Ectodermal cell (in vitro differentiated cells): ENCODE measurements at regions not wholly inside any gene's neighbourhood (a gene's known extent, or its start where the extent isn't known, plus 50 kb on each side); places are given as distances from the start of the nearest gene placed in this dataset.

ENCODE experiments used
- H3K27ac ChIP-seq: 2 replicates; pipeline ENCODE4 v1.7.0; 2013; ENCODE audit warnings: mild to moderate bottlenecking, low read depth, low read length; ENCODE audit not compliant: insufficient read depth, poor library complexity, severe bottlenecking
- H3K27me3 ChIP-seq: 2 replicates; pipeline ENCODE4 v1.7.0; 2013; ENCODE audit warnings: mild to moderate bottlenecking, low read length; ENCODE audit not compliant: insufficient read depth, control insufficient read depth, poor library complexity, severe bottlenecking
- H3K36me3 ChIP-seq: one replicate; pipeline ENCODE4 v1.7.0; 2013; ENCODE audit warnings: low read length; ENCODE audit not compliant: control insufficient read depth, insufficient read depth
- H3K4me1 ChIP-seq: one replicate; pipeline ENCODE4 v1.7.0; 2013; ENCODE audit warnings: low read length; ENCODE audit not compliant: control insufficient read depth, insufficient read depth
- H3K4me3 ChIP-seq: 2 replicates; pipeline ENCODE4 v1.7.0; 2013; ENCODE audit warnings: low read depth, low read length, control low read depth; ENCODE audit not compliant: insufficient read depth
- H3K9me3 ChIP-seq: 2 replicates; pipeline ENCODE4 v1.7.0; 2013; ENCODE audit warnings: mild to moderate bottlenecking, low read length, moderate library complexity; ENCODE audit not compliant: control insufficient read depth
- WGBS, 2 experiments: methylation state at CpG; one replicate each; pipeline ENCODE4 v1.1.7; 2013; ENCODE audit warnings: missing lambda C conversion rate in 2 of 2; 5-methylcytosine and 5-hydroxymethylcytosine counted together

GRCh38 chr1:191561276-191561675, 597.0 kb upstream of the RGS18 start:
- H3K4me3 ChIP-seq = no peak overlapping the region
- H3K9me3 ChIP-seq = no peaks in the 10 kb centered on the region
- H3K36me3 ChIP-seq = no peaks in the 10 kb centered on the region
- no peaks in the 10 kb centered on the region for H3K27me3 ChIP-seq
- no peak overlapping the region for H3K27ac ChIP-seq
- 71 to 72% methylated on average over 4 of the region's 4 CpGs for WGBS, 2 experiments
- no peaks in the 10 kb centered on the region for H3K4me1 ChIP-seq

GRCh38 chr1:191564275-191564674, 594.0 kb upstream of the RGS18 start:
- H3K36me3 ChIP-seq = no peaks in the 10 kb centered on the region
- no peaks in the 10 kb centered on the region for H3K9me3 ChIP-seq
- no peaks in the 10 kb centered on the region for H3K27me3 ChIP-seq
- 94 to 100% methylated on average over 2 of the region's 2 CpGs for WGBS, 2 experiments
- no peak overlapping the region for H3K27ac ChIP-seq
- no peaks in the 10 kb centered on the region for H3K4me1 ChIP-seq
- H3K4me3 ChIP-seq = no peak overlapping the region

GRCh38 chr1:191572479-191572878, 585.8 kb upstream of the RGS18 start:
- Histone ChIP-seq H3K27me3 (no peaks in the 10 kb centered on the region), H3K4me3 (no peak overlapping the region), H3K27ac (no peak overlapping the region), H3K36me3 (no peaks in the 10 kb centered on the region), H3K4me1 (no peaks in the 10 kb centered on the region), H3K9me3 (no peaks in the 10 kb centered on the region)

- Histone ChIP-seq H3K4me3 (no peak overlapping the region), H3K27me3 (no peaks in the 10 kb centered on the region), H3K4me1 (no peaks in the 10 kb centered on the region), H3K9me3 (no peaks in the 10 kb centered on the region), H3K36me3 (no peaks in the 10 kb centered on the region), H3K27ac (no peak overlapping the region)
- 93 to 95% methylated on average over 3 of the region's 3 CpGs for WGBS, 2 experiments
These were observed 583.1 kb upstream of the RGS18 start for GRCh38 chr1:191575180-191575579.

DNA sequence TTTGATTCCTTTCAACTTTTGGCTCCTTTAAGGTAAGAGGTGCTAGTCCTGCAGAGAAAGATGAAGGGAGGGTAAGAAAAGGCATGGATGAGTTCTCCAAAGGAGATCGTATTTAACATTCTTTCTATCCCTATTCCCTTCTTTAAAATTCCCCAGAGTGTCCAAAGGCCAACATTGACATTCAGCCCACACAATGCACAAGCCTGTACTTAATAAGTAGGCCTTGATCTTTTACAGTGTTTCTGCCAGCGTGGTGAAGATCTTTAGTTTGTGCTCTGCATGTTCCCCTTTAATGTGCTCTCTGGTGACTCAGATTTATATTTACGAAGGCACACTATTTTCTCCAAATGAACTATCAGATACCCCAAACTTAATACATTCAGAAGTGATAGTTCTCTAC, 582.5 kb upstream of the RGS18 start:
- 91 to 93% methylated on average over 3 of the region's 3 CpGs for WGBS, 2 experiments
- H3K4me1 ChIP-seq = no peaks in the 10 kb centered on the region
- no peak overlapping the region for H3K27ac ChIP-seq
- H3K4me3 ChIP-seq = no peak overlapping the region
- H3K9me3 ChIP-seq = no peaks in the 10 kb centered on the region
- no peaks in the 10 kb centered on the region for H3K27me3 ChIP-seq
- no peaks in the 10 kb centered on the region for H3K36me3 ChIP-seq

DNA sequence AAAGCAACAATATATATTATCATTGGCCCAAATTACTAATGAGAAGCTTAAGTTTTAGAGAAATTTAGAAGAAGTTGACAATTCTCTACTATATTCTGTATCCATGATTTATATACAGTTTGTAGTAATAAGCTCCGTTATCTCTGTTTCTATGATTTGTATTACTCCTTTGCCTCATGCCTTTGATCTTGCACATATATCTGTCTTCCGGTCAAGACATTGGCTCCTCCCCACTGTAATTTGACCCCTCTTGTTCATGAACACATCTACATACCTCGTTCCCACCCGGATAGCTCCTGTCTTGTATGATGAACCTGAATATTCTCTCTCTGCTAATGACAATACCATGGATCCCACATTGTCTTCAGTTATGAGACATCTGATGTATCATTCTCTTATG, 581.0 kb upstream of the RGS18 start:
- Histone ChIP-seq H3K27ac (no peak overlapping the region), H3K4me1 (no peaks in the 10 kb centered on the region), H3K36me3 (no peaks in the 10 kb centered on the region), H3K27me3 (no peaks in the 10 kb centered on the region), H3K4me3 (no peak overlapping the region), H3K9me3 (no peaks in the 10 kb centered on the region)
- WGBS, 2 experiments = 86 to 89% methylated on average over 3 to 4 of the region's 4 CpGs

DNA sequence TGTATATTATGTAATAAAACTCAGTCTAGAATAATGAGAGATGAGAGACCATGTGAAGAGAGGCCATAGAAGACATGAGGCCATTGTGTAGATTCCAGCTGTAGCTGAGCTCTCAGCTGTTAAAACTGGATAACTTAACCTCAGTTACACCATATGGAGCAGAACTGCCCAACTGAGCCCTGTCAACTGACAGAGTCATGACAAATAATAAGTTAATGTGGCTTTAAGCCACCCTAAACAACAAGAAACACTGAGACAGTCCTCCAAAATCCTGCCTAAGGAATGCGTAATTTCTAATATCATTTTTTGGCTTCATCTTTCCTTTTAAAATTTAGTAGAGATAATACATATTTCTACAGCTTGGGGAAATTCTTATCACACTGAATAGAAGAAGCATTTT, 580.0 kb upstream of the RGS18 start:
- 80 to 100% methylated on average over 1 of the region's 1 CpG for WGBS, 2 experiments
- H3K27ac ChIP-seq = no peak overlapping the region
- H3K4me3 ChIP-seq = no peak overlapping the region
- H3K27me3 ChIP-seq = no peaks in the 10 kb centered on the region
- H3K9me3 ChIP-seq = no peaks in the 10 kb centered on the region
- no peaks in the 10 kb centered on the region for H3K4me1 ChIP-seq
- no peaks in the 10 kb centered on the region for H3K36me3 ChIP-seq

DNA sequence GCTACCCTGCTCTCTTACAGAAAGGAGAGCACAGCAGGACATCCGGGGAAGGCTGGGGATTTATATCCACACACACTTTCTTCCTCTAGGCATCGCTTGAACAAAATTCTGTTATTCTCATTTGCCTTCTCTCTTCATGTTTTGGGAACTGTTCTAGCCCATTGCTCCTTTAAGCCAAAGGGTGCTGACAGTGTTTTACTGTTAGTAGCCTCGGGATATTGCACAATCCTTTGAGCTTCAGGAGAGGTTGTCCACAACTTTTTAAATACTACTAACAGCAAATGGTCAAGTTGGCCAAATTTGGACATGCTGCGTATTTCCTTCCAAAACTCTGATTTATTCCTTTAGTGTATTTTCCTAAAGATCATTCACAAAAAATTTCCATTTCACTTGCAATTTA, 579.2 kb upstream of the RGS18 start:
- no peak overlapping the region for H3K27ac ChIP-seq
- no peaks in the 10 kb centered on the region for H3K36me3 ChIP-seq
- 91 to 94% methylated on average over 4 of the region's 4 CpGs for WGBS, 2 experiments
- H3K9me3 ChIP-seq = no peaks in the 10 kb centered on the region
- H3K27me3 ChIP-seq = no peaks in the 10 kb centered on the region
- no peak overlapping the region for H3K4me3 ChIP-seq
- no peaks in the 10 kb centered on the region for H3K4me1 ChIP-seq

- no peak overlapping the region for H3K4me3 ChIP-seq
- no peaks in the 10 kb centered on the region for H3K27me3 ChIP-seq
- no peak overlapping the region for H3K27ac ChIP-seq
- no peaks in the 10 kb centered on the region for H3K36me3 ChIP-seq
- H3K9me3 ChIP-seq = no peaks in the 10 kb centered on the region
- no peaks in the 10 kb centered on the region for H3K4me1 ChIP-seq
- WGBS, 2 experiments = 100% methylated on average over 1 of the region's 1 CpG
These were observed 576.1 kb upstream of the RGS18 start for GRCh38 chr1:191582169-191582568.

DNA sequence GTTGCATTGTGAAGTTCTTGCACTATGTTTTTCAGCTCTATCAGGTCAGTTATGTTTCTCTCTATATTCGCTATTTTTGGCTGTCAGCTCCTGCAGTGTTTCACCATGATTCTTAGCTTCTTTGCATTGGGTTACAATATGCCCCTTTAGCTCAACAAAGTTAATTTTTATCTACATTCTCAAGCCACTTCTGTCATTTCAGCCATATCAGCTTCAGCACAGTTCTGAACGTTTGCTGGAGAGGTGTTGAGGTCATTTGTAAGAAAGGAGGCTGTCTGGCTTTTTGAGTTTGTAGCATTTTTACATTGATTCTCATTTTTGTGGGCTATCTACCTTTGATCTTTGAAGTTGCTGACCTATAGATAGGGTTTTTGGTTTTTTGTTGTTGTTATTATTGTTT, 573.2 kb upstream of the RGS18 start:
- H3K4me3 ChIP-seq = no peak overlapping the region
- 85 to 94% methylated on average over 2 of the region's 2 CpGs for WGBS, 2 experiments
- H3K36me3 ChIP-seq = no peaks in the 10 kb centered on the region
- no peak overlapping the region for H3K27ac ChIP-seq
- no peaks in the 10 kb centered on the region for H3K4me1 ChIP-seq
- no peaks in the 10 kb centered on the region for H3K9me3 ChIP-seq
- no peaks in the 10 kb centered on the region for H3K27me3 ChIP-seq

DNA sequence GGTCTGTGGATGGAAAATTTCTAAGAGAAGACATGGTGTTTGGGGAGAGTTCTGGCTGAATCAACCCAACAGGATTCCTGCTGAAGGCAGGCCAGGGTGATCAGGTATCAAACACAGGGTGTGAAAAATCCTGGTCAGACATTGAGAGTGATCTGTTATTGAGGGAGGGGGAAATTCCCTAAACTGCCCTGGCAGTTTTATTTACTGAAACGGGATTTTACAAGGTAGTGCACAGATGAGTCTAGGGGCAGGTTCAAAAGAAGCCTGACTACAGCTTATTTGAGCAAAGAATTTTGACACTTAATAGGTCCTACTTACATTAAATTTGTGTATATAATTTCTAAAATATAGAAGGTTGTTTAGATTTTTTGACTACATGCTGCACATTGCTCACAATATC, 569.4 kb upstream of the RGS18 start:
- Histone ChIP-seq H3K4me1 (no peaks in the 10 kb centered on the region), H3K27me3 (no peaks in the 10 kb centered on the region), H3K4me3 (no peak overlapping the region), H3K9me3 (no peaks in the 10 kb centered on the region), H3K27ac (no peak overlapping the region), H3K36me3 (no peaks in the 10 kb centered on the region)
- 84 to 92% methylated on average over 1 of the region's 1 CpG for WGBS, 2 experiments
